ENCODE measurements at regions not wholly inside any gene's neighbourhood (a gene's known extent, or its start where the extent isn't known, plus 50 kb on each side); places are given as distances from the start of the nearest gene placed in this dataset.

DNA sequence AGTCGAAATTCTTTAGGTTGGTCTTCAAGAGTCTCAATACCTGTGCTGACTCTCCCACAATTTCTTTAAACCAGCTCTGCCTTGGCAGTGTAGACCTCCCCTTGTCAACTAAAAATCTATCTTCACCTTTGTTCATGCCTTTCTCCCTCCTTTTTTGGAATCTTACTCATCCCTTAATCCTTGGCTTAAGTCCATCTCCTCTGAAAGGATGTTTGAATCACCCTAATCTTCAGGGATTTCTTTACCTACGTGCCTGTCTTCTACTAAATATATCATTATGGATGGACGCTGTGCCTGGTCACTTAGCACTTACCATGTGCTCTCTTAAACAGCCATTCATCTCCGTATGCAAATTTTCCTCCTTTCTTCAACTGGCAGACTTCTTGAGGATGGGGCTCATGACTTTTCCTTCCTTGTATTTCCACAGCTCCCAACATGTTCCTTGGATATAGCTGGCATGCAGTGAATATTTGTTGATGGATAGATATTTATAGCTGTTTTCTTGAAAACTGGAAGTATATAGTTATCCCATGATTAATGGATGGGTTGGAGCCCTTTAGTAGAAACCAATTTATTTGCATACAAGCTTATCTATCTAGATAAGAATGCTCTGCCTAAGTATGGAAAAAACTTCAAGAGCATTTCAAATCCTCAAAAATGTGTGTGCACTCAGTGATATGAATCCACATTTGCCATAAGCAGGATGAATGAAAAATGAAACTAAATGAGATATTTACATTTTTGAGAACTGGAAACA lies 166.6 kb downstream of the SPRY1 start:
- DNase-seq, result no peak
- Histone ChIP-seq H3K4me1 (ENCODE audit: low read length) (no peaks in the 10 kb centered on the region), H3K4me2 (ENCODE audit: low read depth, low read length) (no peak overlapping the region)

DNA sequence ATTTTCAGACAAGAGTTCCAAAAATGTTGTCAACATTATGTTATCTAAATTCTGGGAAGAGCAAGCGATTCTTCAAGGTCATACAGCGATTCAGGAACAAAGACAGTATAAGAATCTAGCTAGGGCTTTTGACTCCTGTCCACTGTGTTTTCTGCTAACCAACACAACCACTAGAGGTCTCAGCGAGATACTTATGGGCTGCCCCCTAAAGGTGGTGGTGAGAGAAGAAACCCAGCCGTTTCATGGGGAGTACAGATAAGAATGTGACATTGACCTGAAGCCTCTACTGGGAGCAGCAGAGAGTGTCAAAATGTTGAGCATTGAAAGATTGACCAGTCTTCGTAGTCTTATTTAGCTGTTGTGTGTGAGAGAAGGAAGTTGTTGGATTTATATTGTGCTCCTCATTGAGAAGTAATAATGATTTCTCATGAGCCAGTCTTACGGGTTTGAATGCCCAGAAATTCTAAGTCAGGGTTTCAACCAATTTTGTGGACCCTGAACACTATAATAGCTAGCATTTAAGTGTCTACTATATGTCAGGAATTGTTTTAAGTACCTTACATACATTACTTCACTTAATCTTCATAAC lies 168.3 kb downstream of the SPRY1 start:
- Histone ChIP-seq H3K9me2 (replicated peaks; ENCODE audit: insufficient read depth, low read length) (no peaks in the 10 kb centered on the region), H3K79me2 (ENCODE audit: low read length) (no peaks in the 10 kb centered on the region), H3K4me1 (ENCODE audit: low read length) (no peaks in the 10 kb centered on the region), H3K9ac (ENCODE audit: low read length) (no peak overlapping the region), H3K27ac (ENCODE audit: low read length) (no peak overlapping the region), H3K36me3 (replicated peaks; ENCODE audit: insufficient read depth, low read length) (no peaks in the 10 kb centered on the region), H3K27me3 (replicated peaks; ENCODE audit: insufficient read depth, low read length) (no peaks in the 10 kb centered on the region), H2AFZ (ENCODE audit: low read length) (no peak overlapping the region), H3K4me3 (ENCODE audit: low read length) (no peak overlapping the region), H3K9me3 (replicated peaks; ENCODE audit: insufficient read depth, low read length) (no peaks in the 10 kb centered on the region), H4K20me1 (ENCODE audit: insufficient read depth, low read length) (no peaks in the 10 kb centered on the region), H3F3A (ENCODE audit: insufficient read depth, low read length) (no peaks in the 10 kb centered on the region), H3K4me2 (ENCODE audit: low read depth, low read length) (no peak overlapping the region)
- TF ChIP-seq, protein P1, sequence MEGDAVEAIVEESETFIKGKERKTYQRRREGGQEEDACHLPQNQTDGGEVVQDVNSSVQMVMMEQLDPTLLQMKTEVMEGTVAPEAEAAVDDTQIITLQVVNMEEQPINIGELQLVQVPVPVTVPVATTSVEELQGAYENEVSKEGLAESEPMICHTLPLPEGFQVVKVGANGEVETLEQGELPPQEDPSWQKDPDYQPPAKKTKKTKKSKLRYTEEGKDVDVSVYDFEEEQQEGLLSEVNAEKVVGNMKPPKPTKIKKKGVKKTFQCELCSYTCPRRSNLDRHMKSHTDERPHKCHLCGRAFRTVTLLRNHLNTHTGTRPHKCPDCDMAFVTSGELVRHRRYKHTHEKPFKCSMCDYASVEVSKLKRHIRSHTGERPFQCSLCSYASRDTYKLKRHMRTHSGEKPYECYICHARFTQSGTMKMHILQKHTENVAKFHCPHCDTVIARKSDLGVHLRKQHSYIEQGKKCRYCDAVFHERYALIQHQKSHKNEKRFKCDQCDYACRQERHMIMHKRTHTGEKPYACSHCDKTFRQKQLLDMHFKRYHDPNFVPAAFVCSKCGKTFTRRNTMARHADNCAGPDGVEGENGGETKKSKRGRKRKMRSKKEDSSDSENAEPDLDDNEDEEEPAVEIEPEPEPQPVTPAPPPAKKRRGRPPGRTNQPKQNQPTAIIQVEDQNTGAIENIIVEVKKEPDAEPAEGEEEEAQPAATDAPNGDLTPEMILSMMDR (IDR thresholded peaks at IDR 0.05; ENCODE audit: low read length), result peak; percentile 99
- no peak for TF ChIP-seq EZH2phosphoT487 (IDR thresholded peaks at IDR 0.05; ENCODE audit: low read length)
- DNase-seq, result peak; percentile 86

More for the DNA sequence above, 166.6 kb downstream of the SPRY1 start:
- no peaks in the 10 kb centered on the region for H4K20me1 ChIP-seq (ENCODE audit: insufficient read depth, low read length)
- no peaks in the 10 kb centered on the region for H3F3A ChIP-seq (ENCODE audit: insufficient read depth, low read length)
- no peak overlapping the region for H3K4me3 ChIP-seq (ENCODE audit: low read length)
- no peak overlapping the region for H3K9ac ChIP-seq (ENCODE audit: low read length)
- TF ChIP-seq EZH2 (optimal IDR thresholded peaks at IDR 0.05; ENCODE audit: low read depth, low read length) (no peak), EZH2phosphoT487 (IDR thresholded peaks at IDR 0.05; ENCODE audit: low read length) (no peak)
- TF ChIP-seq, protein P1 (IDR thresholded peaks at IDR 0.05; ENCODE audit: low read length), result no peak
- no peaks in the 10 kb centered on the region for H3K36me3 ChIP-seq (replicated peaks; ENCODE audit: insufficient read depth, low read length)
- H2AFZ ChIP-seq (ENCODE audit: low read length), result no peak overlapping the region
- no peaks in the 10 kb centered on the region for H3K27me3 ChIP-seq (replicated peaks; ENCODE audit: insufficient read depth, low read length)
- no peak overlapping the region for H3K27ac ChIP-seq (ENCODE audit: low read length)
- H3K9me2 ChIP-seq (replicated peaks; ENCODE audit: insufficient read depth, low read length), result no peaks in the 10 kb centered on the region
- H3K9me3 ChIP-seq (replicated peaks; ENCODE audit: insufficient read depth, low read length), result no peaks in the 10 kb centered on the region
- H3K79me2 ChIP-seq (ENCODE audit: low read length), result no peaks in the 10 kb centered on the region

DNA sequence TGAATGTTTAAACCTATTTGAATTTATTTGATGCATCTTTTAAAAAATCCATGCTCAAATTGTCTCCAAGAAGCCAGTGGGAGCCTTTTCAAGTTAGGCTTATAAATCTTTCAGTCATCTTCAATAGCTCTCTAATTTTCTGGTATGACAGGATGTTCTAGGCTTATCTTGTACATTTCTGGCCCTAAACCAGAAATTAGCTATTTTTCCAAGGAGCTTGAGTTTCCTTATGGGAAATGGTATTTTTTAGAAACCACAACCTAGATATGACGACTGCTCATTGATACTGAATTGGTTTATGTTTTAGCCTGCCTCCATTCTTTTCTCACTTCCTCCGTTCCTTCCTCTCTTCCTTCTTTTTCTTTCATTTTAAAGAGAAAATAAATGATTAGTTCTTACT lies 172.3 kb downstream of the SPRY1 start:
- no peak for DNase-seq
- Histone ChIP-seq H3K9me2 (replicated peaks; ENCODE audit: insufficient read depth, low read length) (no peaks in the 10 kb centered on the region), H3K27ac (ENCODE audit: low read length) (no peak overlapping the region), H3K4me2 (ENCODE audit: low read depth, low read length) (no peak overlapping the region), H3K9me3 (replicated peaks; ENCODE audit: insufficient read depth, low read length) (no peaks in the 10 kb centered on the region), H3K9ac (ENCODE audit: low read length) (no peak overlapping the region), H2AFZ (ENCODE audit: low read length) (no peak overlapping the region), H3K4me1 (ENCODE audit: low read length) (no peaks in the 10 kb centered on the region), H3K27me3 (replicated peaks; ENCODE audit: insufficient read depth, low read length) (no peaks in the 10 kb centered on the region), H3K79me2 (ENCODE audit: low read length) (no peaks in the 10 kb centered on the region), H3K4me3 (ENCODE audit: low read length) (no peak overlapping the region), H3F3A (ENCODE audit: insufficient read depth, low read length) (no peaks in the 10 kb centered on the region), H3K36me3 (replicated peaks; ENCODE audit: insufficient read depth, low read length) (no peaks in the 10 kb centered on the region), H4K20me1 (ENCODE audit: insufficient read depth, low read length) (no peaks in the 10 kb centered on the region)
- TF ChIP-seq EZH2phosphoT487 (IDR thresholded peaks at IDR 0.05; ENCODE audit: low read length), result no peak
- TF ChIP-seq, protein P1 (IDR thresholded peaks at IDR 0.05; ENCODE audit: low read length), result no peak
- no peak for TF ChIP-seq EZH2 (optimal IDR thresholded peaks at IDR 0.05; ENCODE audit: low read depth, low read length)

Measured in MM.1S (cell line).